HCEC 1CT (cell line): ENCODE measurements at regions not wholly inside any gene's neighbourhood (a gene's known extent, or its start where the extent isn't known, plus 50 kb on each side); places are given as distances from the start of the nearest gene placed in this dataset.
"Not testable (repeated sequence)": the region's sequence is repeated elsewhere in the genome, so short reads cannot be mapped to it uniquely, and the experiment has no call there.

ENCODE experiments used
- DNase-seq: peaks from one replicate; pipeline ENCODE4 v3.0.0-alpha.2; 2017

DNA sequence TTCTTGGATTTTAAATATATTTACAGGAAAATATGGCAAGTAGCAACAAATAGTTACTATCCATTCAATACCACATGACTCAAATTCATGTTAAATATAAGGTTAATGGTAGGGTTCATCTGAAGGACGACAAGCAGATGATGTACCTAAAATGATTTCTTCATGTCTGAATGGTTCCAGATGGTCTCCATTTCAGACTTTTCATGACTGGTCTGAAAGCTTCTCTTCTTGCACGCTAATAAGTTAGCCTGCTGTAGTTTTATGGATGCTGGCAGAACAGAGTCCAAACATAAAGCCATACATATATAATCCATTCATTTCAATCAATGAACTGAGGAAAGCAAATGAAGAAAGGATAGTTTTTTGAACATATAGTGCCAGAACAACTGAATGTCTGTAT is 257.0 kb upstream of the MGAT4C start:
- DNase-seq: no peak

GRCh38 chr12:86496595-86496994 is 240.4 kb upstream of the MGAT4C start:
- DNase-seq: no peak

GRCh38 chr12:86484473-86484872 is 228.3 kb upstream of the MGAT4C start:
- no peak for DNase-seq

DNA sequence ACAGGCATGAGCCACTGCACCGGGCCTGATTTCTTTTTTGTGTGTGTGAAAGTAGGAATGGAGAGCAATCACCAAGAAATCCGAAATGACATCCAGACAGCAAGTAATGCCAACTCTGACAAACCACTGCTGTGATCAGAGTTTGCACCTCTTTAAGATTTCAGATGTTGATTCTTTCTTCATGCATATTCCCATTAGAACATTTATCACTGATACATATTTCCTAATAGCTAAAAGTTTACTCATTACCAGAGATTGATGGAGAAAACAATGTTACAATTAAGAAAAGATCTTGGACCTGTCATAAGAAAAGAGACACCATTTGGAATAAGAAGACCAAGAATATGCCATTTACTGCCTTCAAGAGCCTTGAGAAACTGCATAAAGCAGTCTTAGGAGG is 217.0 kb upstream of the MGAT4C start:
- DNase-seq: no peak

GRCh38 chr12:86456776-86457175 is 200.6 kb upstream of the MGAT4C start:
- no peak for DNase-seq

DNA sequence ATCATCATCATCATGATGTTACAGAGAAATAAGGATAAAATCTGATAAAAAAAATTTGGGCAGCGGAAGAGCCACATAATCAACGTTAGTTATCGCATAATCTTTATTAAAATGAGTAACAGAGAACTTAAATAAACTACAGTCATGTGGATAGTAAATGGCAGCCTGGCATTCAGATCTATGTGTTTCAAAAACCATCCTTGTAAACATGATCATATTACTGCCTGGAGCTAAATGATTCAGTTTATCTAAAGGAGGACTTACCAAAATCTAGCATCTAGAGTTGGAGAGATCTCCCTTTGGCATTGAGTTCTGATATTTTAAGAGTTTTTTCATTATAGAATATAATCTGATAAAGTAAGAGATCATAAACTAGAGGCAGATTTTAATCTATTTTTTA is 200.1 kb upstream of the MGAT4C start:
- DNase-seq: no peak

DNA sequence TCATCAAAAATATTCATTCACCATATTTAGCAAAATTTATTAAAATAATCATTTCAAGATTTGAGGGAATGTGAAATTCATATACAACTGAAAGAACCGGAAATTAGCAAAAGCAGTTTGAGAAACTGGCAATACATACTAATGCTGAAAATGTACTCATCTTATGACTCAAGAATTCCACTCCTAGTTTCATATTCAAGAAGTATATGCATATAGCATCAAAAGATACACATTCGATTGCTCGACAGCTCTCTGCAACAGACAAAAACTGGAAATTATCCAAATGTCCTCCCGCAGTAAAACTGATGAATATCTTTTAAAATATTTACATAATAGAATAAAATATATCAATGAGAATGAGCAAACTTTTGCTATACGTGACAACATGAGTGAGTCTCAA is 189.2 kb upstream of the MGAT4C start:
- DNase-seq: peak; percentile 73

DNA sequence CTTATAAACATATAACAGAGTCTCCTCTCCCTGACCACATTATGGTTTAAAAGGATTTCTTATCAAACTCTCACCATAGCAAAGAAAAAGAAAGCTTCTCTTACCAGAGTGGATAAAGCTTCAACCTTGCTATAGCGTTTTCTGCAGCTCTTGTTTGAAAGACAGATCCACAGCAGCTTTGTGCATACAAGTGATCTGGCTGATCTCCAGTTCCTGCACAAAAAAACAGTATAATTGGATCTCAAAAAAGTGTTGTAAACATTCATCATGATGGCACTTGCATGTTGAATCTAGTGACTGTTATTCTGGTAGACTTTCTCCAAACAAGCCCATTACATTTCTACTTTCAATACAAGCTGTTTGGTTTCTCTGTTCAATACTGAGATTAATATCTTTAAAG is 178.9 kb upstream of the MGAT4C start:
- no peak for DNase-seq

DNA sequence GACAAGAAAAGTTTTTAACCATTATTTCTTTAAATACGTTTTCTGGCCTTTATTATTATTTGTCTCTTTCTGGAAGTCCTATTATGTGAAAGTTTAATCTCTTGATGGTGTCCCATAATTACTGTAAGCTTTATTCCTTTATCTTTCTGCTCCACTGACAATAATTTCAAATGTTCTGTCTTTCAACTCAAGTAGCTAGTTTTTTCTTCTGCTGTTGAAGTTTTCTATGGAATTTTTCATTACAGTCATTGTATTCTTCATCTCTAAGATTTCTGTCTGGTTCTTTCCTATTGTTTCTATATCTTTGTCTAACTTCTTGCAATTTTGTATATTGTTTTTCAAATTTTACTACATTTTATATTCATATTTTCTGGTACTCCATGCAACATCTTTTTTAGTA is 173.6 kb upstream of the MGAT4C start:
- DNase-seq: no peak

DNA sequence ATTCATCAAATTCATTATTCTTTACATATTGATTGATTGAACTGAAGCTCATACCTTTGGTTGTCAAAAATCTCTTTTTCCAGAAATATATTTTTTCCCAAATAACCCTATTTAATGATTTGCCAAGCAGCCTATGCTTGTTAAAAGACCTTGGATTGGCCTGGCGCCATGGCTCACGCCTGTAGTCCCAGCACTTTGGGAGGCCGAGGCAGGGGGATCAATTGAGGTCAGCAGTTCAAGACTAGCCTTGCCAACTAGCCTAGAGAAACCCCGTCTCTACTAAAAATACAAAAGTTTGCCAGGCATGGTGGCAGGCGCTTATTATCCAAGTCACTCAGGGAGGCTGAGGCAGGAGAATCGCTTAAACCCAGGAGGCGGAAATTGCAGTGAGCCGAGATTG is 165.1 kb upstream of the MGAT4C start:
- DNase-seq: no peak

DNA sequence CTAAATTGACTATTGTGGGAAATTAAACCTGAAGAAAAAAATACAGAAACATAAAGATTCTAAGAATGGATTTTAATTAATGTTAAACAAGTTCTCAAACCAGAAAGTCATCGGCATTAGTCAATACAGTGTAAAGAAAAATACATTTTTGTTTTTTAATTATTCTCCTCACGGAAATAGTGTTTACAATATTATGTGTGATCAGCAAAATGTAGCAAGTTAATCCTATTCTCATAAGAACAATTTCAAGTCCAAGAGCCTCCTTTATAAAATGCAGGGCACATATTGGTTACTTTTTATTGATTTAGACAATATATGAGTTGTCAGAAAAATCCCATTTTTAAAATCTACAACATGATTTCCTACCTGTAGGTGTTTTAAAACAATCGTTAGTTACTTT is 158.0 kb upstream of the MGAT4C start:
- DNase-seq: no peak

GRCh38 chr12:86411710-86412109 is 155.5 kb upstream of the MGAT4C start:
- DNase-seq: no peak

DNA sequence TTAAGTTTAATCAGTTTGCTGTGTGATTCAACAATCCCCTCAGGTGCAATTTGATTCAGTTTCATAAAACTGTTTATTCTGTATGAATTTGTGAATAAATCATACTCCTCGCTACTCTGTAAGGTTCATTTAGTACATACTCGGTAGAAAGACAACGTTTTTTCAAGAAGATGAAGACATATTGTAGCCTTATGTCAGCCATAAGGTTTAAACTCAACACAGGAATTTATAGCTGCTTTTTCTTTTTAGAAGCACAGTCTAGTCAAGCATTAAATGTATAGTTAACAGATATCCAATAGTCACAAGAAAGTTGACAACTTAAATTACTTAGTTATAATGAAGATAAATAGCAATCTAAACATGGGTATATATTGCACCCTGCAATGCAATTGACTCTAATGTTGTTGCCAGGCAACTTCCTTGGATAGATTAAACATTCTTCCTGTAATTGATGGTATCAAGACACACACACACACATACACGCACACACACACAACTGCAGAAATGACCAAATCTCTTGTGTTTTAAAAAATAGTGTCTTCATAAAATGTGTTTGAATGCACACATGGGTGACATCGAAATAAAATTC is 151.5 kb upstream of the MGAT4C start:
- DNase-seq: no peak

- peak; percentile 84 for DNase-seq
These were observed 133.8 kb upstream of the MGAT4C start for GRCh38 chr12:86389949-86390348.

- no peak for DNase-seq
These were observed 131.5 kb upstream of the MGAT4C start for GRCh38 chr12:86387591-86388145.

- not testable (repeated sequence) for DNase-seq
These were observed 127.6 kb upstream of the MGAT4C start for GRCh38 chr12:86383759-86384158.

GRCh38 chr12:86379337-86379736 is 123.1 kb upstream of the MGAT4C start:
- DNase-seq: no peak

DNA sequence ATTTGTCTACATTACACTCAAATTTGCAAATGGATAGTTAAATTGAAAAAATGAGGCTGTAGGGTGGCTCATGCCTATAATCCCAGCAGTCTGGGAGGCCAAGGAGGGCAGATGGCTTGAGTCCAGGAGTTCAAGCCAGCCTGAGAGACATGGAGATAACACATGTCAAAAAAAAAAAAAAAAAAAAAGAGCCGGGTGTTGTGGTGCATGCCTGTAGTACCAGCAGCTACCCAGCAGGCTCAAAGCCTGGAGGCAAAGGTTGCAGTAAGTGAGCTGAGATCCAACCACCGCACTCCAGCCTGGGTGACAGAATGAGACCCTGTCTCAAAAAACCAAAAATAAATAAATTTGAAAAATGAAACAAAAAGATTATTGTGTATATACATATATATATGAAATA is 119.9 kb upstream of the MGAT4C start:
- no peak for DNase-seq

DNA sequence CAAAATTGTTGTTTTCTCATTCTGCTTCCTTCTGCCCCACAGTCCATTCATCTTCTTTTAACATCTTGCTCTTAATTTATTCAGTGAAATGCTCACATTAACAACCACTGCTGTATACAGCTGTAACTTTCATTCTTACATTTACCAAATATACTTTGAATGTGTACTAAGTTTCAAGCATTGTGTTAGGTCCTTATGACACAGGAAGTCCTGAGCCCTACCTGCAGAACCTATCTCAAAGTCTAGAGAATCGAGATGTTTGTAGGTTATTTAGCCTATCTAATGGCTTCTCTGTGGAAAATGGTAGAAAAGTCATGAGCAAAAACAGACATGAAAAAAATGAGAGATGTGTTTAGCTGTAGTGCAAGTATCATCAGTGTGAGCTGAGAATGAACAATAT is 117.6 kb upstream of the MGAT4C start:
- DNase-seq: no peak

- no peak for DNase-seq
These were observed 110.9 kb upstream of the MGAT4C start for GRCh38 chr12:86367137-86367536.

- DNase-seq: no peak
These were observed 93.0 kb upstream of the MGAT4C start for GRCh38 chr12:86349196-86349595.

- DNase-seq: no peak
These were observed 77.8 kb upstream of the MGAT4C start for GRCh38 chr12:86333955-86334522.

GRCh38 chr12:86331457-86331856 is 75.3 kb upstream of the MGAT4C start:
- no peak for DNase-seq

DNA sequence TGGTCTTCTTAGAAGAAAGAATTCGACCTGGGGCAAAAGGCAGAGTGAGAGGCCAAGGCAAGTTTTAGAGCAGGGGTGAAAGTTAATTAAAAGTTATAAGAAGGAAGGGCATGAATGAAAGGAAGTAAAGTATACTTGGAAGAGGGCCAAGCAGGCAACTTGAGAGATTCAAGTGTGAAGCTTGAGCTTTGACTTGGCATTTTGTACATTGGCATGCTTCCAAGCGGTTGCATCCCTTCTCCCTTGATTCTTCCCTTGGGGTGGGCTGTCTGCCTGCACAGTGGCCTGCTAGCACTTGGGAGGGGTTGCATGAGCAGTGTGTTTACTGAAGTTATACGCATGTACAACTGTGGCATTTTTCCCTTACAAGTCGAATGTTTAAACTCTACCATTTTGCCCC is 74.8 kb upstream of the MGAT4C start:
- no peak for DNase-seq

DNA sequence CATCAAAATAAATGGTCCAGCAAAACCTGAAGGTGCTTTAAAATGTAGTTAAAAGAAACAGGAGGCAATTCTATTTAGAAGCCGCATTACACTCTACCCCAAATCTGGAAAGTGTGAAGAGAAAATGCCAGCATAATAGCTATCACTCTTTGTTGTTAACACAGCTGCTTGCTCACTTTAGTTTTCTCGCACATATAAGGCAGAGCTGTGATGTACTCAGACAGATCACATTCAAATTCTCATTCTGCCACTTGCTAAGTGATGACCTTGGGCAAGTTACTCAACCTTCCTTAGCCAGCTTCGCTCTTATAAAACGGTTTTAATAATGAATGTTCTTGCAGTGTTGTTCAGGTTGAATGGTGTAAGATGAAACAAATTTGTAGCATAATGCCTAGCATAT is 56.0 kb upstream of the MGAT4C start:
- no peak for DNase-seq
